K562 (cell line): ENCODE measurements at regions not wholly inside any gene's neighbourhood (a gene's known extent, or its start where the extent isn't known, plus 50 kb on each side); places are given as distances from the start of the nearest gene placed in this dataset.

ENCODE experiments used
- BCL6 ChIP-seq: fragments of 250-450 bp; sonication (Bioruptor Pico); IDR thresholded peaks from 2 replicates; pipeline ENCODE4 v1.4.0; 2020
- RB1 ChIP-seq: fragments of 450-650 bp; IDR thresholded peaks from 2 replicates; pipeline ENCODE4 v1.6.1; 2017; ENCODE audit warnings: low read depth, mild to moderate bottlenecking
- ZBTB7A ChIP-seq: IDR thresholded peaks from 2 replicates; pipeline ENCODE4 v1.6.1; 2011; ENCODE audit warnings: low read depth, mild to moderate bottlenecking, low read length, moderate library complexity, borderline replicate concordance; ENCODE audit not compliant: control insufficient read depth
- TF ChIP-seq, protein P1 (sequence below): fragments of 450-650 bp; IDR thresholded peaks from 2 replicates; pipeline ENCODE4 v1.6.1; 2016; ENCODE audit warnings: low read depth

- TF ChIP-seq, protein P1, sequence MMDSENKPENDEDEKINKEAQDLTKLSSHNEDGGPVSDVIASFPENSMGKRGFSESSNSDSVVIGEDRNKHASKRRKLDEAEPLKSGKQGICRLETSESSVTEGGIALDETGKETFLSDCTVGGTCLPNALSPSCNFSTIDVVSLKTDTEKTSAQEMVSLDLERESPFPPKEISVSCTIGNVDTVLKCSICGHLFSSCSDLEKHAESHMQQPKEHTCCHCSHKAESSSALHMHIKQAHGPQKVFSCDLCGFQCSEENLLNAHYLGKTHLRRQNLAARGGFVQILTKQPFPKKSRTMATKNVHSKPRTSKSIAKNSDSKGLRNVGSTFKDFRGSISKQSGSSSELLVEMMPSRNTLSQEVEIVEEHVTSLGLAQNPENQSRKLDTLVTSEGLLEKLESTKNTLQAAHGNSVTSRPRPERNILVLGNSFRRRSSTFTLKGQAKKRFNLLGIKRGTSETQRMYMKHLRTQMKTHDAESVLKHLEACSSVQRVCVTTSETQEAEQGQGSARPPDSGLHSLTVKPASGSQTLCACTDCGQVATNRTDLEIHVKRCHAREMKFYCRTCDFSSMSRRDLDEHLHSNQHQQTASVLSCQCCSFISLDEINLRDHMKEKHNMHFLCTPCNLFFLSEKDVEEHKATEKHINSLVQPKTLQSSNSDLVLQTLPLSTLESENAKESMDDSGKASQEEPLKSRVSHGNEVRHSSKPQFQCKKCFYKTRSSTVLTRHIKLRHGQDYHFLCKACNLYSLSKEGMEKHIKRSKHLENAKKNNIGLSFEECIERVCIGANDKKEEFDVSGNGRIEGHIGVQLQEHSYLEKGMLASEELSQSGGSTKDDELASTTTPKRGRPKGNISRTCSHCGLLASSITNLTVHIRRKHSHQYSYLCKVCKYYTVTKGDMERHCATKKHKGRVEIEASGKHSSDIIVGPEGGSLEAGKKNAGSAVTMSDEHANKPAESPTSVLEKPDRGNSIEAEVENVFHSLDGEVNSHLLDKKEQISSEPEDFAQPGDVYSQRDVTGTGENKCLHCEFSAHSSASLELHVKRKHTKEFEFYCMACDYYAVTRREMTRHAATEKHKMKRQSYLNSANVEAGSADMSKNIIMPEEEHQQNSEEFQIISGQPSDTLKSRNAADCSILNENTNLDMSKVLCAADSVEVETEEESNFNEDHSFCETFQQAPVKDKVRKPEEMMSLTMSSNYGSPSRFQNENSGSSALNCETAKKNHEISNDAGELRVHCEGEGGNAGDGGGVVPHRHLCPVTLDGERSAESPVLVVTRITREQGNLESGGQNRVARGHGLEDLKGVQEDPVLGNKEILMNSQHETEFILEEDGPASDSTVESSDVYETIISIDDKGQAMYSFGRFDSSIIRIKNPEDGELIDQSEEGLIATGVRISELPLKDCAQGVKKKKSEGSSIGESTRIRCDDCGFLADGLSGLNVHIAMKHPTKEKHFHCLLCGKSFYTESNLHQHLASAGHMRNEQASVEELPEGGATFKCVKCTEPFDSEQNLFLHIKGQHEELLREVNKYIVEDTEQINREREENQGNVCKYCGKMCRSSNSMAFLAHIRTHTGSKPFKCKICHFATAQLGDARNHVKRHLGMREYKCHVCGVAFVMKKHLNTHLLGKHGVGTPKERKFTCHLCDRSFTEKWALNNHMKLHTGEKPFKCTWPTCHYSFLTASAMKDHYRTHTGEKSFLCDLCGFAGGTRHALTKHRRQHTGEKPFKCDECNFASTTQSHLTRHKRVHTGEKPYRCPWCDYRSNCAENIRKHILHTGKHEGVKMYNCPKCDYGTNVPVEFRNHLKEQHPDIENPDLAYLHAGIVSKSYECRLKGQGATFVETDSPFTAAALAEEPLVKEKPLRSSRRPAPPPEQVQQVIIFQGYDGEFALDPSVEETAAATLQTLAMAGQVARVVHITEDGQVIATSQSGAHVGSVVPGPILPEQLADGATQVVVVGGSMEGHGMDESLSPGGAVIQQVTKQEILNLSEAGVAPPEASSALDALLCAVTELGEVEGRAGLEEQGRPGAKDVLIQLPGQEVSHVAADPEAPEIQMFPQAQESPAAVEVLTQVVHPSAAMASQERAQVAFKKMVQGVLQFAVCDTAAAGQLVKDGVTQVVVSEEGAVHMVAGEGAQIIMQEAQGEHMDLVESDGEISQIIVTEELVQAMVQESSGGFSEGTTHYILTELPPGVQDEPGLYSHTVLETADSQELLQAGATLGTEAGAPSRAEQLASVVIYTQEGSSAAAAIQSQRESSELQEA, result no peak
- no peak for TF ChIP-seq RB1
- no peak for TF ChIP-seq ZBTB7A
- no peak for TF ChIP-seq BCL6 (CRISPR knock-in tag)
Observed at GRCh38 chr13:62246581-62246980, 830.9 kb upstream of the PCDH20 start (continued).
